GM18505 (cell line): ENCODE measurements at regions not wholly inside any gene's neighbourhood (a gene's known extent, or its start where the extent isn't known, plus 50 kb on each side); places are given as distances from the start of the nearest gene placed in this dataset.

Source experiments
- ATAC-seq: cut with Tn5 transposase; IDR thresholded peaks from one replicate; pipeline ENCODE4 v1.9.1; 2021; ENCODE audit not compliant: unreplicated experiment
- POLR2A ChIP-seq: IDR thresholded peaks from 4 replicates; pipeline ENCODE4 v1.6.1; 2011; ENCODE audit warnings: borderline replicate concordance; ENCODE audit not compliant: insufficient read depth, insufficient read length; ENCODE audit errors: extremely low read depth

DNA sequence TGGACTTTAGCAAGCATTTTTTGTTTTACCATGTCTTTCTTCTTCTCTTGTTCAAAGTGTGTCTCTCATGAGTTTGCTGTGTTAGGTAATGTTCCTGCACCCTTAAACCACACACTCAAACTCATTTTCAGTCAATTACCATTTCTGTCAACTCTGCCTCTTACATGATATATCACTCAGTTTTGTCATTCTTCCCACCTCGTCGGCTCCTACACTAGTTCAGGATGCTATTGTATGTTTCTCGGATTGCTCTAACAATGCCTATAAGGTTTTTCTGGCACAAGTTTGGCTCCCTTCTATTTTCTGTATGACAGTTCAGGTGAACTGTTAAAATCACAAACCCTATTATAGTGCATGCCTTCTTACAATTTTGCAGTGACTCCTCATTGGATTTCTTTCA is 260.8 kb upstream of the NAV3 start:
- no peak for ATAC-seq
- TF ChIP-seq POLR2A: no peak

DNA sequence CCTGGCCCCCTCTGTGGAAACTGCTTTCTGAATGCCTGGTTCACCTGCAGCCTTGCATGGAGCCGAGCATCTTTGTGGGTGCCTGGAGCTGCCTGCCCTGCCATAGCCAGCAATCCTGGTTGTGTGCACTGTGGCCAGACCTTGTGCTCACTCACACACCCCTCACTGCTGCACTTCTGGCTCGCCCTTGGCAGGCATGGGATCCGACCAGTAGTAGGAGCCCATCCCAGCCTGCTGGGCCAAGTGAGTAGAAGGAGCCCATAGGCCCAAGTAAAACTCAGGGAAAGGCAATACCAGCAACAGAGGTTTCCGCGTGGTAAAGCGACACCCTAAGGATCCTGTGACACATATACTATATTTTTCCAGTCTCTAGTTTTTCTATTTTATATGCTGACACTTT is 270.0 kb upstream of the NAV3 start:
- no peak for ATAC-seq

DNA sequence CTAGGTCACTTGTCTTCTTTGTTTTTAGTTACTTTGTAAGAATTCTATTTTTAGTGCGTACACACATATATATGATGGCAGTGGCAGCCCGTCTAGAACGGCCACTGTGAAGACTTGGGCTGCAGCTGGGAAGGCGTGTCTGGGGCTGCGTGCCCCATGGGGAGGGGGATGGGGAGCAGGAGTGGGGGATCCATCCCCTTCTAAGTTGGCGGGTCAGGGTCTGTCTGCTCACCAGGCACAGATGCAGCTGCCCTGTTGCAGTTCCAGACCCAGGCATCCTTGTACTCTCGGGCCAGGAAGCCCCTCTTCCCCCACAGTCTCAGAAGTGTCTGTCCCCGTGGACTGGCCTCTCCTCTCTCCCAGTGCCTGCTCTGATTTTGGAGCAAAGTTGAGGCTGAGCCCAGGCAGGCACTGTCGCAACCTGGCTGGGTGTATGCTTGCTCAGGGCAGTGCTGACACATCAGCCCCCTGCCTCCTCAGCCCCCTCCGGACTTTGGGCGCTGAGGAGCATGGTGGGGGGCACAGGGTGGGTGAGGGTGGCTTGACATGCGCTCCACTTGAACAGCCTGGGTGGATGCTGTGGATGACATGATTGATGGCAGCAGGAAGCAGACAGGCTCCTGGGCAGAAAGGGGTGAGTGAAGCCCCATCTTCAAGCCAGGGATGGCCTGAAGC is 271.2 kb upstream of the NAV3 start:
- no peak for TF ChIP-seq POLR2A
- ATAC-seq: no peak

More for the DNA sequence above, 270.0 kb upstream of the NAV3 start:
- no peak for TF ChIP-seq POLR2A

DNA sequence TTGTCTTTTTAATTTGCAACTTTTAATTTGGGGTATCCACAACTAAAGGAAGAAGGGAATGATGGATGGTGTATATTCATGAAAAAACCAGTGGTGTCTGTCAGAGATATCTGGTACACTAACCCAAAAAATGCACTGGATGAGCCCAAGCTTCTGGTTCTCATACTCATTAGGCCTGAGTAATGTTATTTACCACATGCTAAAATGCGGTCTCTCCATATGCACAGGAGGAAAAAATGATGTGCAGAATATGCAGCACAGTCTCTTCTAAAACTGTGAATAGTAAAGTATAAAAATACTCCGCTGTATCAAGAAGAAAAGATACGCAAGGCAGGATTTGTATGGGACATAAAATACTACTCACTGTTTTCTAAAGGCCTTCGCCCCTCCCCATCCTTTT is 275.6 kb upstream of the NAV3 start:
- no peak for TF ChIP-seq POLR2A
- no peak for ATAC-seq

DNA sequence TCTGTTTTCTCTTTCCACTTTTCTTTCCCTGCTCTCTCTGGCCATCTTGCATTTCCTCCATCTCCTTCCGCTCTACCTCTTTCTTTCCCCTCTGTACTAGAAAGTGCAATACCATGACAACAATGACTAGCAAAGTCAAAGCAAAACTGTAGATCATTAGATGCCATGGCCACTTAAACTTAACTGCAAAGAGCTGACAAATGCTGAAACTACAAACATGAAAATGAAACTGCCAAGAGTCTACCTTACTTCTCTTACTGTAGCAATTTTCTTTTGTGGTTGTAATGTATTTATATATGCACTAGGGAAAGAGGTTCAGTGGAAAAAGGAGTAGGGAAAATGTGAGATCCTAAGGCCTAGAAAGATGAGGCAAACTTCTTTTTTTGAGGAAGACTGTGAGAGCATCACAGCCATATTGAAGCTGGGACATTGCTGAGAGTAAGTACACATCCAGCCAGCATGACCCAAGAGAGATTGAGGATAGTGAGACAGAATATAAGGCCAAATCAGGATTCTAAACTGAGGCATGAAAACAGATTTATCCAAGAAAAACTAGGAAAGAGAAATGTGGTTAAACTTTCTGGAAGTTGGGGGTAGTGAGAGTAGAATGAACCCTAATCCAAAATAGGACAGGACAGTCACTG is 276.6 kb upstream of the NAV3 start:
- peak; percentile 99 for ATAC-seq
- no peak for TF ChIP-seq POLR2A

DNA sequence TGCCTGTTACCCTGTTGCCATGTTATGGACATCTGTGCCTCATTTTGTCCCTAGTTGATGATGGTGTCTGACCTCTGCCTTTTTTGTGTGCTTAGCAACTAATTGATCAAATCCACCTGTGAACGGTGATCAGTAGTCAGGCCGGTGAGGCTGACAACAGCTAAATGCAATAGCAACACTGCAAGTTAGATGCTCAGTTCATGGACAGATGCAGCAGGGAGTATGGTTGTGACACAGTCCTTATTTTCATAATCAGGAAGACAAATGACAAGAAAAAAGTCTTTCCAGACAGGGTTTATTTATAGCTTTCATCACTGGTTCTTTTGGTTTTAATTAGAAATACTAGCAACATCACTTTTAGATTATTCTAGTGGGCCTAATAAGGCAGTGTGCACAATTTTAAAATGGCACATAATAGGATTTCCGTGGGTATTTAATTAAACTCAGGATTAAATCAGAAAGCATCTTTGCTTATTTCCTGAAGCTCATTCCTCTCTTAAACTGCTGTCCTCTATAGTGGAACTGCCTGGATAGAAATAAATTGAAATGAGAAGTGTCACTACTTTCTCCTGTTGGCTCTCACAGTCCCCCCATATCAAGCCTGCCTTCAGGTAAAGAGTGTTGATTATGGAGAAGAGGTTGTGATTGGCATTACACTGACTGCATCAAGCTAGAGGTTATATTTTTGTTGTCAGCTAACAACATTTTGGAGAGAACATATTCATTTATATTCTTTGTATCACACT is 281.1 kb upstream of the NAV3 start:
- ATAC-seq: no peak
- no peak for TF ChIP-seq POLR2A

DNA sequence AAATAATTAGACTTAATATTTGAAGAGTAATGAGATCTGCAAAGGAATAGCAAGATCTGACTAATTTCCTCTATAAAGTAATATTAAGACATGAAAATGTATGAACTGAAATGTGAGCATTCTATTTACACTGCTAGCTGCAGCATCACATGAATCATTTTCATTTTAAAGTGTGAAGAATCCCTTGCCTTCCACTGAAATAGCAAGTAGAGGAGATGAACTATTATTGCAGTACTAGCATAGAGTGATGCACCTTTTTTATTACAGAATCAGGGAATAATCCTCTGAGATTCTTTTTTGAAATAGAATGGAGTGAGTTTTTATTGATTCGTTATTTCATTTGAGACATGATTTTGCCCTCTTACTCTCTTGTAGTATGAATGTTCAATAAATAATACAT is 281.9 kb upstream of the NAV3 start:
- no peak for TF ChIP-seq POLR2A
- ATAC-seq: no peak

DNA sequence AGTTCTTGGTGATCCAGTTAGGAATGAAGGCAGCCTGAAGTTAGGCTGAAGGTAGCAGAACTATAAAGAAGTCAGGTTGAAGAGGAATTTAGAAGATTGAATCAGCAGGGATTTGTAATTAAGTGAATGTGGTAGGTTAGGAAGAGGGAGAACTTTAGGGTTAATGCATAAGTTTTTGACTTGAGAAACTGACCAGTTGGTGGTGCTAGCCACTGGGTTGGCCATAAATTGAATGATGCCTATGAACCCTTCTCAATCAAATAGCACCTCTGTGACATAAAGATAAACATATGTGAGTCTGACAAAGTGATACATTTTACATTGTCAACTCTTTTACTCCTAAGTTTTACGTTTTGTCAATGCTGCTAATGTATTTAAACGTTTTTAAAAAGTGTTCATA is 290.6 kb upstream of the NAV3 start:
- no peak for TF ChIP-seq POLR2A
- ATAC-seq: no peak

DNA sequence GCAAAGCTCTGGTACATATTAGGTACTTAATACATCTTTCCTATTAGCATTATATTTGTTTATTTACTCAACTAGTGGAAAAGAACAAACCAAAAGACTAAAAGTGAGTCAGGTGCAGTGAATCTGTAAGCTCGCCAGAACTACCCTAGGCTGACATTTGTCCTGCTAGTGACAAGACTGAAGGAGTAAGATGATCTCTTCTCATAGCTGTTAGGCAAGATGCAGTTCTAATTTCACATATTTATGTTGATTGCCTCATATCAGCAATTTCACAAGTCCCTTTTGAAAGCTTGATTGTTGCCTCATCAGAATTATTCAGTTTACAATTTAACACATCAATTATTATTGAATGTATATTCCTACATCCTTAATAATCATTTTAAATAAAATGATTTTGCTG is 293.0 kb upstream of the NAV3 start:
- no peak for TF ChIP-seq POLR2A
- no peak for ATAC-seq

DNA sequence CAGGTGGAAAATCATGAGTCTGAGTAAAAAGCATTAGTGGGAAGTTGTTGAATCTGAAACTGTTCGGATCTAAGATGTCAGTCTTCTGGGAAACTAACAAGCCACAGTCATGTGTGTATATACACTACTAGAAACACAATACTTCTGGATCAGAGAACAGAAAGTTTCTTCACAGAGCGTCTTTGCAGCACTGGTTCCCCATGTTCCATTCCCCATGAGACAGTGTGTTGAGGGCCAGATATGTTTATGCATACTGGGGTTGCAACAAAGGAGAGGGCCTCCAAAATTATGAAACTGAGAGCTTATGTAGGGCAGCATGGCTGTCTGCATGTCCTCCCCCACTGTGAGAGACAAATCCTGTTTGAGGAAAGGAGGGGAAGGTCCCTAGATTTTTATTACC is 295.0 kb upstream of the NAV3 start:
- no peak for TF ChIP-seq POLR2A
- ATAC-seq: no peak

DNA sequence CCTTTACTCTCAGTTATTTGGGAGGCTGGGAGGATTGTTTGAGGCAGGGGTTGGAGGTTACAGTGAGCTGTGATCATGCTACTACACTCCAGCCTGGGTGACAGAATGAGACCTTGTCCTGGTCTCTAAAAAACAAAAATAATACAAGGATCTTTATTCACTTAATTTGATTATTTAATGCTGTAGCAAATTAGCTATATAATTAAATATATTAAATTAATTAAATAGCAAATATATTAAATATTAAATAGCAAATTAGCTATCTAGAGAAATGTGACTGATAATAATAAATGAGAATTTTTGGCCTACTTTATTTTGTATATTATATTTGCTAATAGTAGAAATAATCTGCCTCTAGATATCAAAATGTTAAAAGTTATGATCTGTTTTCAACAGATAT is 298.8 kb upstream of the NAV3 start:
- no peak for ATAC-seq
- no peak for TF ChIP-seq POLR2A

DNA sequence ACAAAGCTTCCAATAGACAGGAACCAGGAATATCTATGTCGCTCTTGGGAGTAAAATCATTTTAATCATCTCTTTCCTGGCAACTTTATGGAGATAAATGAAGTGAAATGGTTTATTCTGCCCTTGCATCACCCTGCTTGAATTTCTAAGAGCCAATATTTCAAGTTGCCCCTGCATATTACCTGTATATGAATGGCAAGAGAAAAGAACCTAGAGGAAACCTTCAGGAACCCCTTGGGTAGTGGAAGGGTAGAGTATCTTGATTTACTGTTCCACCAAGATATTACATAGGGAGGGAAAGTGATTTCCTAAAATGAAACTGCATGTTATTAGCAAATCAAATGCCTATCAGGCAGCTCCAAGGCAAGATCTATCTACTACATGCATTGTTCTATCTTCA is 308.4 kb upstream of the NAV3 start:
- no peak for TF ChIP-seq POLR2A

DNA sequence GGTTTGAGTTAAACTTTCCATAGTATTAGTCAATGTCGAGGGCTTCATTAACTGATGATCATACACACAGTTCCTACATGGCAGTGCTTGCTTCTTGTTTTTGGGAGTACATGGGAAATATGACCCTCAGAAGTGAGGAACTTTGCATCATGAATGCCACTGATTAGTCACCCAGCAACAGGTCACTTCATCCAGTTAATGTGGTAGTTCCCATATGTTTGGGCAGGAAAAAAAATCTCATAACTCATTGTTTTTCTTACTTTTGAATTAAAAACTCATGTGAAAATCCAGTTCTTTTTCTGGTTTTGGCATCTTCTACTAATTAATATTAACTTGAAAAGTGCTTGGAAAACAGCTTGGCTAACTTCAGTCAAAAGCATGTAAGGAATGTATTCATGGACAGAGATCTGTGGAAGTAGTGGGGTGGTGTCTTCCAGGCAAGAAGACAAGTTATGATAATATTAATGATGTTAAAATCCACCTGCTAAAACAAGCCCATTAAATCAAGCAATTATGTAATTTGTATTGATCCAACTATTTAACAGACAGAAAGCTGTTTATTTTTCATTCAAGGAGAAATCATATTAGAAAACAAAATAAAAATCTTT is 309.1 kb upstream of the NAV3 start:
- no peak for TF ChIP-seq POLR2A
- ATAC-seq: no peak

More for the DNA sequence above, 308.4 kb upstream of the NAV3 start:
- ATAC-seq: no peak

DNA sequence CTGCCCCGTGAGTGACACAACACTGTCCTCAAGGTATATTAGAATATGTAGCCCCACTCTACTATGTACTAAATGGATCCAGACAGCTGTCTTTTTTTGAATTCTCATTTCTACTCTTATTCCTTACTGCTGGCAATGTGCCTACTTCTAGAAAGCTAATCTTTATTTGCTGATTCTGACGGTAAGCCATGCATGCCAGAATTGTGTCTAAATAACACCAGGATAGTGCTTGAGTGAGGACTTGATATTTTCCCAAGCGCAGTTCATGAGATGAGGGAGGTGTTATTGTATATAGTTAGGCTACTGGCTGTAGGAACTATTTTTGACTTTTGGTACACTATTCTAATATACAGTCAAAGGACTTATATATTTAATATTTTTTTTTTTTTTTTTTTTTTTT is 316.2 kb upstream of the NAV3 start:
- no peak for ATAC-seq
- TF ChIP-seq POLR2A: no peak

DNA sequence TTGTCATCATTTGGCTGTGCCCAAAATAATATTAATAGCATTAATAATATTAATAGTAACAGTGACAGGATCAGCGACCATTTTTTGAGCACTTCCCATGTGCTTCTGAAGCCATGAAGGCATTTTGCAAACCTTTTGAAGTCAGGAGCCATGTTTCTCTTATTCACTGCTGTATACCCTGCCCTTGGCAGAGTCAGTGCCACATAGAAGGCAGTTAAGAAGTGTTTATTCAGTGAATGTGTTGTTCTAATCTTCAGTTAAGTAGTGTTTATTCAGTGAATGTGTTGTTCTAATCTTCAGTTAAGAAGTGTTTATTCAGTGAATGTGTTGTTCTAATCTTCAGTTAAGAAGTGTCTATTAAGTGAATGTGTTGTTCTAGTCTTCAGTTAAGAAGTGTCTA is 319.7 kb upstream of the NAV3 start:
- ATAC-seq: no peak
- TF ChIP-seq POLR2A: no peak

DNA sequence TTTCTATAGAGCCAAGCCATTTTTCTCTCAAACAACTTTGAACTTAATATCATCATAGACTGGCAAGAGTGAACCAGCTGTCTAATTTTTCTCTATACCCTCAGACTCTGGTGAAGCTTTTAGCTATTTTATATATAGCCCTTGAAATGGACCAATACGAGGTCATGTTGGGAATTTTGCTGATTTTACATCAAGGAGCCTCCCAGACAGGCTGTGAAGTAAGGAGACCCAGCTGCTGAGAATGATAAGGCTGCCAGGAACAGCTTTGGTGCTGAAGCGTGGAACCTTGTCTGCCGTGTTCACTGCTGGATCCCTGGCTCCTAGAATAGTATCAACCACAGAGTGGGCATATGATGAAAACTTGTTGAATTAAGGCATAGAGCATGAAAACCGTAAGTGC is 326.2 kb upstream of the NAV3 start:
- no peak for TF ChIP-seq POLR2A
- no peak for ATAC-seq
